ENCODE measurements at regions not wholly inside any gene's neighbourhood (a gene's known extent, or its start where the extent isn't known, plus 50 kb on each side); places are given as distances from the start of the nearest gene placed in this dataset.

DNA sequence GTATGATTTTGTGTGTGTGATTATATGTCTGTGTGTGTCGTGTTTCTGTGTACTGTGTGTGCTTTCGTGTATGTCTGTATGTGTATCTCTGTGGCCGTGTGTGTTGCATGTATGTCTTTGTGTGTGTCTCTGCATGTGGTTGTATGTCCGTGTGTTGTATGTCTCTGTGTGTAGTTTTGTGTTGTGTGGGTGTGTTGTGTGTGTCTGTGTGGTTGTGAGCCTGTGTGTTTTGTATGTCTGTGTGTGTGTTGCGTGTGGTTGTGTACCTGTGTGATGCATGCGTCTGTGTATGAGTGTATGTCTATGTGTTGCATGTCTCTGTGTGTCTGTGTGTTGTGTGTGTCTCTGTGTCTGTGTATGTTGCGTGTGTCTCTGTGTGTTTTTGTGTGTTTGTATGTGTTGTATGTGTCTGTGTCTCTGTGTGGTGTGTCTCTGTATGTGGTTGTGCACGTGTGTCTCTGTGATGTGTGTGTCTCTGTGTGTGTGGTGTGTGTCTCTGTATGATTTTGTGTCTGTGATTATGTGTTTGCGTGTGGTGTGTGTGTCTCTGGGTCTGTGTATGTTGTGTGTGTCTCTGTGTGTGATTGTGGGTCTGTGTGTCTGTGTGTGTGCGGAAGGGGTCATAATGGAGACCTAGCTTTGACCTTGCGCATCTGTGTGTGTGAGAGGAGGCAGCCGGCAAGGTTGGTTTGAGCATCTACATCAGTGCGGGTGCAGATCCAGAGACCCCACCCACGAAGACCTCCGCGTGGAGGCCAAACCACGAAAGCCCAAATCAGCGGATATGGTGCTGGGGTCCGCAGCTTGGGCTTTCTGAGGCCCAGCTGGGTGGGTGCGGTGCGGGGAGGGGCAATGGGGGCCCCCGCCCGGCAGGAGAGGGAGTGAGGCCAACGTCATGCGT is 212.6 kb upstream of the GSE1 start:
- TF ChIP-seq, protein P1, sequence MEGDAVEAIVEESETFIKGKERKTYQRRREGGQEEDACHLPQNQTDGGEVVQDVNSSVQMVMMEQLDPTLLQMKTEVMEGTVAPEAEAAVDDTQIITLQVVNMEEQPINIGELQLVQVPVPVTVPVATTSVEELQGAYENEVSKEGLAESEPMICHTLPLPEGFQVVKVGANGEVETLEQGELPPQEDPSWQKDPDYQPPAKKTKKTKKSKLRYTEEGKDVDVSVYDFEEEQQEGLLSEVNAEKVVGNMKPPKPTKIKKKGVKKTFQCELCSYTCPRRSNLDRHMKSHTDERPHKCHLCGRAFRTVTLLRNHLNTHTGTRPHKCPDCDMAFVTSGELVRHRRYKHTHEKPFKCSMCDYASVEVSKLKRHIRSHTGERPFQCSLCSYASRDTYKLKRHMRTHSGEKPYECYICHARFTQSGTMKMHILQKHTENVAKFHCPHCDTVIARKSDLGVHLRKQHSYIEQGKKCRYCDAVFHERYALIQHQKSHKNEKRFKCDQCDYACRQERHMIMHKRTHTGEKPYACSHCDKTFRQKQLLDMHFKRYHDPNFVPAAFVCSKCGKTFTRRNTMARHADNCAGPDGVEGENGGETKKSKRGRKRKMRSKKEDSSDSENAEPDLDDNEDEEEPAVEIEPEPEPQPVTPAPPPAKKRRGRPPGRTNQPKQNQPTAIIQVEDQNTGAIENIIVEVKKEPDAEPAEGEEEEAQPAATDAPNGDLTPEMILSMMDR (conservative IDR thresholded peaks at IDR 0.05; ENCODE audit: low read depth, low read length) = no peak

DNA sequence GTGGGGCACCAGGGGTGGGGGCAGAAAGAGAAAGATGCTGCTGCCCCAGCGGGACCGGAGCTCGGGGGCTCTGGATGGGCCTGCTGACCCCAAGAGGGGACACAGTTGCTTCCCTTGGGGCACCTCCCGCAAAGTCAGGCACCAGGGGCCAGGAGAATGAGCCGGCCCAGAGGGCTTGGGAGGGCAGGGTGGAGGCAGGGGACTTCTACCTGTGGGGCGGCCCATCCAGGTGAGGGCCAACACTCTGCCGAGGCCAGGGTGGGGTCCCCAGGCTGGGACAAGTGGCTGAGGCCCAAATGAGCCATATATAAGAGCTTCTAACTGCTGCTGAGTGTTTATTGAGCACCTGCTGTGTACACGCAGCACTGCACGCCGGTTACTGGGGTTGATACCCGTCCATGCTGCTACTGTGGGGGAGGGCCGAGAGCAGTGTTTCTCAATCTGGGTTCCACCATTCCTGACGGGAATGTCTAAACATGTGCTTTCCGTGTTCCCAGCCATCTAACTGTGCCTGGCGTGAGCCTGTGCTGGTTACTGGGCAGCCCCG is 211.7 kb upstream of the GSE1 start:
- DNase-seq (ENCODE audit: low read depth) = no peak
- TF ChIP-seq, protein P1 (conservative IDR thresholded peaks at IDR 0.05; ENCODE audit: low read depth, low read length) = no peak
- no peak overlapping the region for H3K4me3 ChIP-seq (ENCODE audit: low read length)

More for the DNA sequence above, 212.6 kb upstream of the GSE1 start:
- no peak for DNase-seq (ENCODE audit: low read depth)
- no peak overlapping the region for H3K4me3 ChIP-seq (ENCODE audit: low read length)

DNA sequence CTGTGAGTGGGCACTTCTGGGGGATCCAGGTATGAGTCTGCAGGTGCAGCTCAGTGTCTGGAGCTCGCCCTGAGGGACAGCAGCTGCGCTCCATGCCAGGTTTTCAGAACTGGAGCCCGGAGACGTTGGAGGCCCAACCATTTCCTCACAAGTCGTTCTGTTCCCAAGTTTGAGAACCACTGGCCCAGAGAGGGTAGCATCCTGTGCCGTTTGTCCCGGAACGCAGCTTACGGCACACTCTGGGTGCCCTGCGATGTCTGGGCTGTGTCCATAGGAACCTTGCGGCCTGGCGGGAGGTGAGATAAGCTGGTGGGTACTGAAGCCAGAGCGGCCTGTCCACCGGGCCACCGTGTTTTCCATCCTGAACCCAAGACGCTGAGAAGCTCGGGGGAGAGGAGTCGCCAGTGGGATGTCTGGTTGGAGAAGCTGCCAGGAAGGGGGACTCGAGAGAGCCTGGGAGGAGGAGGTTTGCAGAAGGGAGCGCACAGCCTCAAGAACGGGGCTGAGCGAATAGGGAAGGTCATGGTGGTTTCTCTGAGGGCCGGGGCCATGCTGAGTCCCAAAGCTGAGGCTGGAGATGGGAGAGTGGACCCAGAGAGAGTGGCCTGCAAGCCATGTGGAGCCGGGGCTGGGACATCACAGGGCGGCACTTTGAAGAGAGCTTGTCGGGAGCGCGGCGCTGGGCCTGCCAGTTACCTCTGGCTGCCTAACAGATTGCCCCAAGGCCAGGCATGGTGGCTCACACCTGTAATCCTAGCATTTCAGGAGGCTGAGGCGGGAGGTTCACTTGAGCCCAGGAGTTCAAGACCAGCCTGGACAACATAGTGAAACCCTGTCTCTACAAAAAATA is 211.0 kb upstream of the GSE1 start:
- no peak for DNase-seq (ENCODE audit: low read depth)
- TF ChIP-seq, protein P1 (conservative IDR thresholded peaks at IDR 0.05; ENCODE audit: low read depth, low read length) = no peak
- no peak overlapping the region for H3K4me3 ChIP-seq (ENCODE audit: low read length)

DNA sequence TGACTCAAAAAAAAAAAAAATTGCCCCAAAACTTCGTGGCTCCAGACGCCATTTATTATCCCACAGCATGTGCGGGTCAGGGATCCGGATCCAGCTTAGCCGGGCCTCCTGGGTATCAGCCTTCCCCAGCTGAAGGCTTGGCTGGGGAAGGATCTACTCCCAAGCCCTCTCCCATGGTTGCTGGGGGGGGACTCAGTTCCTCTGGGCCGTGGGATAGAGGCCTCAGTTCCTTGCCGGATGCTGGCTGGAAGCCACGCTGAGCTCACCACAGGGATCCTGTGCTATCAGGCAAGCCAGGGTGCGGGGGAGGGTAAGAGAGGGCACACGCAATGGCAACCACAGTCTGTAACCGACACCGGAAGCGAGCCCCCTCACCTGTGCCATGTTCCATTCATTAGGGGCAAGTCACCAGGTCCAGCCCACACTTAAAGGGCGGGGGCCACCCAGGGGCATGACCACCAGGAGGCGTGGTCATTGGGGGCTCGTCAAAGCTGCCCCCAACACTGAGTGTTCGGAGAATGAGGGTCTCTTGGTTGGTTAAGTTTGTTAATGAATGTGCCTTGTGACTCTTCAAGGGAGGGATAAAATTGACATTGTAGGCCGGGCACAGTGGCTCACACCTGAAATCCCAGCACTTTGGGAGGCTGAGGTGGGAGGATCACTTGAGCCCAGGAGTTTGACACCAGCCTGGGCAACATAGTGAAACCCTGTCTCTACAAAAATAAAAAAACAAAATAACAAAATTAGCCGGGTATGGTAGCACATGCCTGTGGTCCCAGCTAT is 210.0 kb upstream of the GSE1 start:
- no peak overlapping the region for H3K4me3 ChIP-seq (ENCODE audit: low read length)
- DNase-seq (ENCODE audit: low read depth) = no peak
- TF ChIP-seq, protein P1 (conservative IDR thresholded peaks at IDR 0.05; ENCODE audit: low read depth, low read length) = no peak

DNA sequence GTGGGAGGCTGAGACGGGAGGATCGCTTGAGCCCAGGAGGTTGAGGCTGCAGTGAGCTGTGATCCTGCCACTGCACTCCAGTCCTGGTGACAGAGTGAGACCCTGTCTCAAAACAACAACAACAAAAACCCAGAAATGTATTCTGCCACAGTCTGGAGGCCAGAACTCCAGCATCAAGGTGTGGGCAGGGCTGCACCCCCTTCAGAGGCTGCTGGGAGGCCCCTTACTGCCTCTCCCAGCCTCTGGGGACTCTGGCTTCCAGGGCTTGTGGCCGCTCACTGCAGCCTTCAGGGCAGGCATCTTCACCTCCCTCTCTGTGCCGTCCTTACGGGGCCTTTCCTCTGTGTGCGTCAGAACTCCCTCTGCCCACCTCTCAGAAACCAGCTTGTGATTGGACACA is 209.4 kb upstream of the GSE1 start:
- TF ChIP-seq, protein P1 (conservative IDR thresholded peaks at IDR 0.05; ENCODE audit: low read depth, low read length) = no peak
- no peak for DNase-seq (ENCODE audit: low read depth)
- H3K4me3 ChIP-seq (ENCODE audit: low read length) = no peak overlapping the region

DNA sequence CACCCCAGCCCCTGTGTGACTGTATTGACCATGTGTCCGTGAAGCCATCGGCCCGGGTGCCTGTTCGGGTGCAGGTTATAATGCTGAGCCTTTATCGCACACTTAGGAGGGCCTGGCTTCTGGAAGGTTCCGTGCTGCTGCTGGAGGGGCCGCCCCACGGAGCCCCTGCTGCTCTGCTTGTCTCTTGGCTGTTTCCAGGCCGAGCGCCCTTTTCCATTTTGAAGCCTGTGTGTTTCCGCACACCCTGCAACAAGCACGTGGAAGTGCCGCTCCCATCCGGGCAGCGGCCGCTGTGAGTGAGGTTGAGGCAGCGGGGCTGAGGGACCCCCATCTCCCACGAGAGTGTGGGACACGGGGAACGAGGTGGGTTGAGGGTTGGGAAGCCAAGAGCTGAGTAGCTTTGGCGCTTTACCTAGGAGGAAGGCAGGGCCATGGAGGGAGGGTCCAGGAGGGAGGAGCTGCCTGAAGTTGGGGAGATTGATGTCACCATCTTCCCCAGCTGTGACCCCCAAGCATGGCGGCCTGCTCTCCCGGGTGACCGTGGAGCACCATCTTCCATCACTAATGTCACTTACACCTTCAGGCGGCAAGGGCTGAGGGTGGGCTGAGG is 200.1 kb upstream of the GSE1 start:
- no peak overlapping the region for H3K4me3 ChIP-seq (ENCODE audit: low read length)
- DNase-seq (ENCODE audit: low read depth) = no peak
- TF ChIP-seq, protein P1 (conservative IDR thresholded peaks at IDR 0.05; ENCODE audit: low read depth, low read length) = no peak
